WERI-Rb-1 (cell line): ENCODE measurements at regions not wholly inside any gene's neighbourhood (a gene's known extent, or its start where the extent isn't known, plus 50 kb on each side); places are given as distances from the start of the nearest gene placed in this dataset.

ENCODE experiments used
- DNase-seq: peaks from one replicate; pipeline ENCODE4 v3.0.0-alpha.2; 2020
- H3K27ac ChIP-seq: fragments of 250-450 bp; sonication (Bioruptor Pico); 2 replicates; pipeline ENCODE4 v1.5.1; 2020; ENCODE audit warnings: mild to moderate bottlenecking, moderate library complexity
- H3K27me3 ChIP-seq: fragments of 250-450 bp; sonication (Bioruptor Pico); 2 replicates; pipeline ENCODE4 v1.5.1; 2021; ENCODE audit warnings: mild to moderate bottlenecking, low read depth, moderate library complexity; ENCODE audit not compliant: insufficient read depth, severe bottlenecking
- H3K36me3 ChIP-seq: fragments of 250-450 bp; sonication (Bioruptor Pico); 2 replicates; pipeline ENCODE4 v1.5.1; 2020; ENCODE audit warnings: mild to moderate bottlenecking, moderate library complexity
- H3K4me3 ChIP-seq: 2 replicates; pipeline ENCODE4 v1.5.1; 2011; ENCODE audit warnings: low read depth, mild to moderate bottlenecking, control low read depth, low read length
- H3K9me3 ChIP-seq: fragments of 250-450 bp; sonication (Bioruptor Pico); 2 replicates; pipeline ENCODE4 v1.5.1; 2021; ENCODE audit warnings: mild to moderate bottlenecking, moderate library complexity; ENCODE audit not compliant: severe bottlenecking
- TF ChIP-seq, protein P1 (sequence below): IDR thresholded peaks from 2 replicates; pipeline ENCODE4 v1.5.1; 2011; ENCODE audit warnings: low read depth, mild to moderate bottlenecking, control low read depth, inconsistent platforms, low read length

DNA sequence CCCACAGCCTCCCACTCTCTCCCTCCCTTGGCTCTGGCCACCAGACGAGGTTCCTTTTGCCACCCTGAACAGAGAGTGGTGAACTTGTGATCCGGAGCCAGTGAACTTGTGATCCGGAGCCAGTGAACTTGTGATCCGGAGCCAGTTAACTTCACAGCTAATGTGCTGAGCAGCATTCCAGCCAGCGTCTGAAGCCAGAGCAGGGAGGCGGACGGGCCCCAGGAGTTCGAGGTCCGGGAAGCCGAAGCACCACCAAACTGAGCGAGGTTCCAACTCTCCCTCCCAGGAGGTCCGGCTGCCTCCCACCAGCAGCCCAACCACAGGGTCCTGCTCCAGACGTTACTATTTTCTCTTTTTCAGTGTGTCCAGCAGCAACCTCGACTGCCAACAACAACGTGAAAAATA is 85.8 kb downstream of the SYF2 start:
- DNase-seq: no peak
- no peak overlapping the region for H3K4me3 ChIP-seq
- no peak overlapping the region for H3K27ac ChIP-seq
- TF ChIP-seq, protein P1, sequence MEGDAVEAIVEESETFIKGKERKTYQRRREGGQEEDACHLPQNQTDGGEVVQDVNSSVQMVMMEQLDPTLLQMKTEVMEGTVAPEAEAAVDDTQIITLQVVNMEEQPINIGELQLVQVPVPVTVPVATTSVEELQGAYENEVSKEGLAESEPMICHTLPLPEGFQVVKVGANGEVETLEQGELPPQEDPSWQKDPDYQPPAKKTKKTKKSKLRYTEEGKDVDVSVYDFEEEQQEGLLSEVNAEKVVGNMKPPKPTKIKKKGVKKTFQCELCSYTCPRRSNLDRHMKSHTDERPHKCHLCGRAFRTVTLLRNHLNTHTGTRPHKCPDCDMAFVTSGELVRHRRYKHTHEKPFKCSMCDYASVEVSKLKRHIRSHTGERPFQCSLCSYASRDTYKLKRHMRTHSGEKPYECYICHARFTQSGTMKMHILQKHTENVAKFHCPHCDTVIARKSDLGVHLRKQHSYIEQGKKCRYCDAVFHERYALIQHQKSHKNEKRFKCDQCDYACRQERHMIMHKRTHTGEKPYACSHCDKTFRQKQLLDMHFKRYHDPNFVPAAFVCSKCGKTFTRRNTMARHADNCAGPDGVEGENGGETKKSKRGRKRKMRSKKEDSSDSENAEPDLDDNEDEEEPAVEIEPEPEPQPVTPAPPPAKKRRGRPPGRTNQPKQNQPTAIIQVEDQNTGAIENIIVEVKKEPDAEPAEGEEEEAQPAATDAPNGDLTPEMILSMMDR: no peak
- peaks cover 8% of the 10 kb centered on the region for H3K9me3 ChIP-seq
- no peaks in the 10 kb centered on the region for H3K36me3 ChIP-seq
- H3K27me3 ChIP-seq: no peaks in the 10 kb centered on the region

- no peak for DNase-seq
- Histone ChIP-seq H3K27me3 (no peaks in the 10 kb centered on the region), H3K9me3 (peaks cover 7% of the 10 kb centered on the region), H3K27ac (no peak overlapping the region), H3K4me3 (no peak overlapping the region), H3K36me3 (no peaks in the 10 kb centered on the region)
- TF ChIP-seq, protein P1: no peak
Observed at GRCh38 chr1:25145775-25146393, 86.4 kb downstream of the SYF2 start.

DNA sequence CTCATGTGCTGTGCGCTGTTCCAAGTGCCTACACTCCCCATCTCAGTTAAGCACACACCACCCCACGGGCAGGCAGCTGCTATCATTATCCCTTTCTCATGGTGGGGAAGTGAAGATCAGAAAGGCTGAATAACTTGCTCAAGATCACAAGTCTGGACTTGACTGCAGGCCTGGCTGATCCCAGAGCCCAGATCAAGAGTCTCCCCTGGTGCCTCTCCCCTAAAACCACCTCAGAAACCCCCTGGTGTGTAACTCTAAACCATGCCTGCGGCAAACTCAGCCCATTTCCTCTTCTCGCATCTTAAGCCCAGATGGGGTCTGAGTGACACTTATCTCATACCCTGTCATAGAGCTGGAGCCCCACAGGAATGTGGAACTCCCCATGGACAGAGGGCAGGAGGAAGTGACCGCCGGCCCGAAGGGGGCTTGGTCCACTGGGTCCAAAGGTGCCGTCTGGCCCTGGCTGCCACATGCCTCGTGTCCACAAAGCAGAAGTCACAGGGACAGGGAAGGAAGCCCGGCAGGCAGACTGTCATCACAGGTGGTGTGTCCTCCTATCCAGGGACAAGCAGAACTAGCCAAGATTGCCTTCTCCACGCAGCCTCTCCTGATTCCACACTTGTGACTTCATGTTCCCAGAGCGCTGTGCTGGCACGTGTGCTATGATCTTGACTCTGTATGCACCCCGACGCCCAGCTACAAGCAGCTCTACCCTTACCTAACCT is 92.1 kb downstream of the SYF2 start:
- peak; percentile 64 for DNase-seq
- H3K9me3 ChIP-seq: no peaks in the 10 kb centered on the region
- TF ChIP-seq, protein P1: no peak
- peak overlapping the region; percentile 66 for H3K27ac ChIP-seq
- H3K27me3 ChIP-seq: no peaks in the 10 kb centered on the region
- no peak overlapping the region for H3K4me3 ChIP-seq
- no peaks in the 10 kb centered on the region for H3K36me3 ChIP-seq

- TF ChIP-seq, protein P1: no peak
- Histone ChIP-seq H3K9me3 (no peaks in the 10 kb centered on the region), H3K4me3 (no peak overlapping the region), H3K27me3 (no peaks in the 10 kb centered on the region), H3K27ac (no peak overlapping the region), H3K36me3 (no peaks in the 10 kb centered on the region)
- no peak for DNase-seq
Observed at GRCh38 chr1:25137521-25138395, 94.5 kb downstream of the SYF2 start.

DNA sequence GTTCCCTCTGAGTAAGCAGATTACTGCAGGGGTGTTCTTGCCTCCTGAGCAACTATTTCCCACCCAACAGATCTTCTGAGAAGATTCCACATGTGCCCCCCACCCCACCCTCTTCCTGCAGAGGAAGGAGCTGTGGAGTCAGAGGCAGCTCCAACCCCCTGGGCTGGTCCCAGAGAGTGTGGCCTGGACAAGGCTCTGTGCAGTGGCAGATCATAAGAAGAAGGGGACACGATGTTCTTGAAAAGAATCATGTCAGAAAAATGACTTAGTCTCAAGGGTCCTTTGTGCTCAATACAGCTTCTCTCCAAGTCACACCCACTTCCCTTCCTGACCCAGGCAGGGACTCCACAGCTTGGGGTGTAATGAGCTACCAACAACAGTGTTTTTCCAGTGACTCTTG is 95.2 kb downstream of the SYF2 start:
- Histone ChIP-seq H3K36me3 (no peaks in the 10 kb centered on the region), H3K4me3 (no peak overlapping the region), H3K27ac (no peak overlapping the region), H3K9me3 (no peaks in the 10 kb centered on the region), H3K27me3 (no peaks in the 10 kb centered on the region)
- DNase-seq: no peak
- TF ChIP-seq, protein P1: no peak
